Stimulated activated CD4-positive, alpha-beta T cell treated with anti-CD3 and anti-CD28 coated beads, Interleukin-12 subunit alpha, Interleukin-12 subunit beta, amount 100 ng/mL, for 48 hours (primary cell): ENCODE measurements at regions not wholly inside any gene's neighbourhood (a gene's known extent, or its start where the extent isn't known, plus 50 kb on each side); places are given as distances from the start of the nearest gene placed in this dataset.
"Not testable (repeated sequence)": the region's sequence is repeated elsewhere in the genome, so short reads cannot be mapped to it uniquely, and the experiment has no call there.

Experiments used
- DNase-seq, 3 donors: peaks; one replicate each; pipeline ENCODE4 v3.0.0-alpha.2; 2020; ENCODE audit warnings: low read depth in 2 of 3, low spot score in 1 of 3

DNA sequence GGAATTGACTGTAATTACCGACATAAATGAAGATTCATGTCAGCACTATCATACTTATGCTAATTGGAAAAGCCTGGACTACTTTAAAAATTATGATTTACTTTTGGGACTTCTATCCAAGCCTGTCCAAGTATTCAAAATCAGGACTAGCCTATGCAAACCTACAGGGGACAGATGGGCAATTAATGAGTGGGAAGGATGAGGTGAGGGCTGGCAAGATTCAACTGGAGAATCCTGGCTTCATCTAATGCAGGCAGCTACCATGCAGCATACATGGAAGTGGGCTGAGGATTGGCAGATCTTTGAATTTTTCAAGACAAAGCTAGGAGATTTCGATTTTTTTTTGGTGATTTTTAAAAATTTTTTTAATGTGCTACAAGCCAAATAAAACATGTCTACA lies 532.6 kb downstream of the CSNK1G3 start:
- DNase-seq = no peak

DNA sequence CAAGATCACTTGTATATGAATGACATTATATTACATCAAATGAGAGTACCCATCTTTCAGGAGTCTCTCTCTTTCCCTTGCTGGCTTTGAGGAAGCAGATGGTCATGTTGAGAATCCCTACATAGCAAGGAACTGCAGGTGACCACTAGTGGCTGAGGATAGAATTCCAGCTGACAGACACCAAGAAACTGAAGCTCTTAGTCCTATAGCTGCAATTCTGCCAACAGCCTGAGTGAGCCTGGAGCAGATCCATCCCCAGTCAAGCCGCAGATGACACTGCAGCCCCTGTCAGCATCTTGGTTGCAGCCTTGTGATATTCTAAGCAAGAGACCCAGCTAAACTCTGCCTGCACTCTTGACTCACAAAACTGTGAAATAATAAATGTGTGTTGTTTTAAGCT lies 531.5 kb downstream of the CSNK1G3 start:
- DNase-seq = no peak

DNA sequence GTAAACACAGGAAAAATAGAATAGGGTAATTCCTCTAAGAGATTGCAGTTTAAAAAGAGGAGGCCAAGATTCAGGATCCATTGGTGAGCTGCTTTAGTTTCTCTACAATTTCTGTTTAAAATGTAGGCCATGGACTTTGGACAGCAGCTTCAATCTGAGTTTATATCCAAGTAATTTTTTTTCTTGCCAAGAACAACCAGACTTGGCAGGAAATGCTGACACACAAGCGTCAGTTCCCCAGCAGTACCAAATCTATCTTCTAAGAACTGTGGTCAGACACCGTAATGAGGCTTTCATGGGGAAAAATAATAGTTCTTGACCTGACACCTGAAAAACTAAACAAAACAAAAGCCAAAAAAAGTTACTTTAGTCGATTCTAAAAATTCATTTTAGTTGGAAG lies 528.8 kb downstream of the CSNK1G3 start:
- DNase-seq = no peak

DNA sequence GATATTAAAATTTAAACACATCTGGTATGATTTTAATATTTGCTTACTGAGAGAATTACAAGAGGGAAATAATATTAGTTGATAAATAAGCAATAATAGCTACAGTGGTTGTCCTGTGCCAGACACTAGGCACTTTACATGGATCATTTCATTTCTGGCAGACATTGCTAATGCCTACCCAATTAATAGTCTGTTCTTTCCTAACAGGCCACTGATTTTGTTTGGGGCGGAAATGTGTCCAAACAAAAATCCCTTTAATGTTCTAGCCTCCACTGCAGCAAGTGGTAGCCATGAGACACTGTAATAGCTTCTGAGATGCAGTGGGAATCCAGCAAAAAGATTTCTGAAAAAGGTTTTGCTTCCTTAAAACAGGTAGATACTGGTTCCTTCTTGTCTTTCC lies 527.4 kb downstream of the CSNK1G3 start:
- no peak for DNase-seq

DNA sequence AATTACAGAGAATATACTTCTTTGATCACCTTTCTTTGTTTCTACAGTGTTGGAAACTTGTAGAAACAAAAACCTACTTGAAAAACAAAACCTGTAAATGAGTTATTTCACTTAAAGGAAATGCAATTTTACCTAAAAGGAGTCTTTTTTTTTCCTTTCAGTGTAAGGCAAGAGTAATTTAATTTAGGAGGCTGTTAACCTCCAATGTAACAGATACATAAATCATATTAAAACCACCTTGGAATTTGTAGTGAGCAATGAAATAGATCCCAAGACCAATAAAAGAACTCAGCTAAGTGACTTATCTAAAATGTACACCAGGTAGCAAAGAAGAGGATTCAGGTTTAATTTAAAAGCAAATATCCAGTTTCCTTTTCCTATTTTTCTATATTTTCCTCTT lies 524.8 kb downstream of the CSNK1G3 start:
- no peak for DNase-seq

DNA sequence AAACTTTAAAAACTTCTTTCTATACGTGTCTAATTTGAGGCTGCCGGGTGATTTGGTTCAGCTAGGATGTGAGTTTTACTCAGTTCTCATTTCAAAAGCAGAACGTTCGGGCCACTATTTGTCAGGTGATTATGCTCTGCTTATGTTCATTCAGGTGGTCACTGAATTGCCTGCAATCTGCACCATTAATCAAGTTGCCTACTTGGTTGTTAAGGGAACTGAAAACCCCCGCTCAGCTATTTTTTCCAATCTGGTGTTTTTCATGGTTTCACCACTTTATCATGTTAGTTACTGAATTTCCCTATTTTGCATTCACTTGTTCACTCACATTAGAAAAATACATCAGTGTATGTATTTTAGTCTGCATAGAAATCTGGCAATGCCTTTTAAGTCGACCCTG lies 523.0 kb downstream of the CSNK1G3 start:
- no peak for DNase-seq

DNA sequence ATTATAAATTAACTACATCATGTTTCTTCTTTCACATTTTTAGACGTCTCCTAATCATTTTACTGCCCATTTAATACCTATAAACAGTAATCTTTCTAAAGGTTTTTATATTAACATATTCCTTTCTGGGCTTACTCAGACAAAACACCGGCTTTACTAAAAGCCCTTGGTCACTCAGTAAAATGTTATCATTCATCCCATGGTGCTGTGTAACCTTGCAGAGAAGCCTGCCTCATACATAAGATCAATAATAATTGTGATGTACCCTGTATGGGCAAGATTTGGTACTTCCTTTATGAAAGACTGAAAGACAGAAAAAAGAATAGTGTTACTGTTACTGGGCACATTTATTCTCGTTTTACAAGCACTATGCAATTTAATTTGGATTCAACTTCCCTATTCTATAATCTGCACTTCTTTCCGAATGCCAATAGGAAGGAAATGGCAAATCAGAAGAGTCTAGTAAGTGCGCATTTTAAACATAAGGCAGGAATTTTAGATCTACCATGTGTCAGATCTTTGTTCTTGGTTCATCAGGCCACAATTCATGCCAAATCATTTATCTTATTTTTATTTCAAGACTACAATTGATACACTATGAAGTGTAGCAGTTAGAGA lies 522.2 kb downstream of the CSNK1G3 start:
- DNase-seq = no peak

DNA sequence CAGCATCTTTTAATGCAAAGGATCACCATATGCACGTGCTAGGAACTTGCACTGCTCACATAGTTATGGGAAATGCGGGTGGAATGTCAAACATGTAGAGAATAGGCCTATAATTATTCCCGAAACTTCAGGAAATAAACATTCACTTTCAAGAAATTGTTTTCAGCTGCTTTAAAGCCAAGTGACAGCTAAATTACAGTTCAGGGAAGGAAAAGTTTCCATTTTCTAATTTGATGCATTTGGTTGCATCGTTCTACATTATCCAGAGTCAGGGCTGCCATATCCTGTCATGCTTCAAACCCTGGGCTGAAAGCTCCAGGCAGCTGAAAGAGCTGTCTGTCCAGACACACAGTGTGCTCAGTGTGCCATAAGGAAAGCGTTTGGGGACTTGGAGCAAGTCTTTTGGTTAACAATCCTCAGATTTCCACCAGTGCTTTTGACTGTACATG lies 518.1 kb downstream of the CSNK1G3 start:
- no peak for DNase-seq

DNA sequence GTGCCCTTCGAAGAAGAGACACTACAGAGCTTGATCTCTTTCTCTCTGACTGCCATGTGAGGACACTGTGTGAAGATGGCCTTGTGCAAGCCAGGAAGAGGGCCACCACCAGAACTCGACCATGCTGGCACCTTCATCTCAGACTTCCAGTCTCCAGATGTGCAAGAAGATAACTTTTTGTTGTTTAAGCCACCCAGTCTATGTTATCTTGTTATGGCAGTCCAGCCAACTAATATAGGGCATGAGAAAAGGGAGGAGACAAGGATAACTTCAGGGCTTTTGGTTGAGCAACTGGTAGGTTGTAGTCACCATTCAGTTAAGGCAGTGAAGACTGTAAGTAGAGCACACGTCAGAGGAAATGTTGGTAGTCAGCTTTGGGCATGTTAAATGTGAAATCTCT lies 515.5 kb downstream of the CSNK1G3 start:
- DNase-seq = no peak

DNA sequence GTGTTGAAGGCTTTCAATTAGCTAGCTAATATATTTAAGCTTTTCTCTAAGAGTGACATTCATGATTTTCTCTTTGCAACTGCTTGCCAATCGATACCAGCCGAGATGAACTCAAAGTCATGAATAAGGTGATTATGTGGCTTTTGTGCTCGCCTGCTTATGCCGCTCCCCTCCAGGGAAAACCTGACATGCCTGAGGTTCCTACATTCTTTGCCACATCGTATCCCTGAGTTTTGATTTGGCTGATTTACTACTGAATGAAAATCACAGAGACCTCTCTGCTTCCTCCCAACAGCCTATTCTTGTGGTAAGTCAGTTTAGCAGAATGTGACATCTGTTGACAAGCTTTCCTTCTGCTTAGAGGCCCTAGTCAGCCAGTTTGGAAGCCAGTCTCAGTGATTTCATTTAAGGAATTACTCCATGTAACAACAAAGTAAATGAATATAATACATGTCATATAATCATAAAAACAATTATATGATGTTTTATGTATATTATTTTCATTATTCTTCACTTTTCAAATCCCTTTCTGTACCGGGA lies 513.4 kb downstream of the CSNK1G3 start:
- DNase-seq = no peak

DNA sequence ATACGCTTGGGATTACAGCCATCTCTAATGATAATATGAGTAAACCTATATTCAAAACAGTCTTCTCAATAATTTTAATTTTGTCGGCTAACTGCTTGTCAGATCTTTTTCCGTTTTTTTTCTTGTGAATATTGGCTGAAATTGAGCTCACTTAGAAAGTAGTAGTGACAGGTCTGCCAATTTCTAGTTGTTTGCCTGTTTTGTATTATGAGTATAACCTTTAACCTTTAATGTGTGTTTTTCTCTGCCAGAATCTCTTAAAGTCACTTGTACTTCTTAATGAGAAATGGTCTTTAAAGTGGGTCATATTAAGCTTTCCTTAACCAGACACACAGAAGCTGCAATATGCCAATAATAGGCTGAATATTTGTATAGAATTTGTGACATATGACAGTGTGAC lies 511.0 kb downstream of the CSNK1G3 start:
- DNase-seq = no peak

DNA sequence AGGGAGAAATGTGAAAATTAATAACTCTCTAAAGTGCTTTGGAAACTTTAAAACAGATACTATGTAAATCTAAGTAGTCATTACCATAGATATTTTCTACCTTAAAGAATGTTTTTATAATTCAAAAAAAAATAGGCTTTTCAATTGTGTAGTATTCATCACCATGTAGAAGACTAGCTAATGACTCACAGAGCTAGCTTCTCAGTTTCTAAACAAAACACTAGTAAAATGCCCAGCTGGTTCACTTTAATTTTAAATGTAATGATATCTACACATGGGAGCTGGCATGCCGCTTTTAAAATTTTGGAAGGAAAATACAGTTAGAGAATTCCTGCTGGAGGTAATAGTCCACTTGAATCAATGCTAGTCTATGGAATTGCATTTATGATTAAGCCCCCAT lies 509.8 kb downstream of the CSNK1G3 start:
- DNase-seq = no peak

DNA sequence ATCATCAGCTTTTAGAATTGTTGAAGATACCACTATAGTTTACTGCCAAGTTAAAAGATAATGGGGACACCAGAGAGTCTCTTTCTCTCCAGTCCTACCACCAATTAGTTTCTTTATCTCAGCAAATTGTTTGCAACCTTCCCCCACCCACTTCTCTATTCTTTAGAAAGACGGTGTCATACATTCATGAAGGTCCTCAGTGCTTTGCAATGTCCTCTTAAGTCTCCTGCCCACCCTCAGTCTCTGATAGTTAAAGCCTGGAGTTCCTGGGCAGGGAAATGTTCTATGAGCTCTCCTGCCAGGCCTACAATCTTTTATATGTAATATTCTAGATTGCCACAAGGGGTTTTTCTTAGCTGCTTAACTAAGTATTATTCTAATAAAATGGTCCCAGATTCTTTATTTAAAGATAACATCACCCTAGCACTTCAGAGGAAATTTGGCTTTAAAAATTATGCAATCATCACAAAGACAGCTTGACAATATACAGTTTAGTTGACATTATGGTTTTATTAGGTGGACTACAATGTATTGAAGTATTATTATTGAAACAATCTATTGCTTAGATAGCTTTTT lies 509.2 kb downstream of the CSNK1G3 start:
- no peak for DNase-seq

DNA sequence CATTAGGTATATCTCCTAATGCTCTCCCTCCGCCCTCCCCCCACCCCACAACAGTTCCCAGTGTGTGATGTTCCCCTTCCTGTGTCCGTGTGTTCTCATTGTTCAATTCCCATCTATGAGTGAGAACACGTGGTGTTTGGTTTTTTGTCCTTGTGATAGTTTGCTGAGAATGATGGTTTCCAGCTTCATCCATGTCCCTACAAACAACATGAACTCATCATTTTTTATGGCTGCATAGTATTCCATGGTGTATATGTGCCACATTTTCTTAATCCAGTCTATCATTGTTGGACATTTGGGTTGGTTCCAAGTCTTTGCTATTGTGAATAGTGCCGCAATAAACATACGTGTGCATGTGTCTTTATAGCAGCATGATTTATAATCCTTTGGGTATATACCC lies 505.3 kb downstream of the CSNK1G3 start:
- DNase-seq = not testable (repeated sequence)

DNA sequence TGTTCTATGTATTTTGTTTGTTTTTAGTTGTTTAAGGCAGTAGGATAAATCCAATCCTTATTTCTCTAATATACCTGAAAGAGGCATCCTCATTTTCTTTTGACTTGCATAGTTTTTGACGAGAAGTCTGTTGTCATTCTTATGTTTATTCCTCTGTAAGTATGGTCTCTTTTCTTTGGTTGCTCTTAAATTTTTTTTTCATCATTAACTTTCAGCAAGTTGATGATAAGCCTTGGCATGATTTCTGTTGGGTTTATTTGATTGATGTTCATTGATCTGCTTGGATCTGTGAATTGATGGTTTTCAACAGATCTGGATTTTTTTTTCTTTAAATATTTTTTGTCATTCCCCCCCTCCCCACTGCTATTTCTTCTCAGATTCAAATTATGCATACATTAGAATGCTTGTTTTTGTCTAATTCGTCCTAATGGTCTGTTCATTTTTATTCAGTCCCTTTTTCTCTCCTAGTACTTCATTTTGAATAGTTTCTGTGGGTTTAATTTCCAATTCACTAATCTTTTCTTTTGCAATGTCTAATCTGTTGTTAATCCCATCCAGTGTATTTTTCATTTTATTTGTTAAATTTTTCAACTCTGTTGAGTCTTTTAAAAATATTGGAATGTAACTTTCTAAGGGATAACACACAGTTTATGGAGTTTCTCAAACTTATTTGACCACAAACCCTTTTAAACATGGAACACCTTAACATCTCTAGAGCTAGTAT lies 495.9 kb downstream of the CSNK1G3 start:
- DNase-seq = no peak

DNA sequence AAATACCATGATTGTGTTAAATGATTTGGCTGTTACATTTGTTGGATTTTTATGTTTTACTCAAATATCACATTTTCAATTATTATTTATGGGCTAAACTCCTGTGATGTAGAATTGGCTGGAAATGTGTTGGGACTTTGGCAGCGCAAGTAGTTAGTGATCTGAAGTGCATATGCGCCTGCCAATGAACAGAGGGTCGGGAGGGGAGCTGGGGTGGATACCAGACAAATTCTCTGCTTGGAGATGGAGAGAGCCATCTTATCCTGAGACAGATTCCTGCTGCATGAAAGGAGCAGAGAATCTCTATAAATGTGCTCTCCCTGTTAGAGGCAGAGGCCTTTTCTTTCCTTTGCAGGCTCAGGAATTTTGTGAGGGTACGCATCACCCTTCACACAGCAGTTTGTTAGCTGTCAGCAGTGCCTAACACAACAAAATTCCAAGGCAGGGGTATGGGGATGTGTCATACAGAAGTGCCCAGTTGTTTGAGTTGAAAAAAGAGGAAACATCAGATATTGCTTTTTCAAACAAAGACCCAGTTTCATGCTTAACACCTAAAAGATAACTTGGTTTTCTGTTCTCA lies 489.1 kb downstream of the CSNK1G3 start:
- DNase-seq = no peak

DNA sequence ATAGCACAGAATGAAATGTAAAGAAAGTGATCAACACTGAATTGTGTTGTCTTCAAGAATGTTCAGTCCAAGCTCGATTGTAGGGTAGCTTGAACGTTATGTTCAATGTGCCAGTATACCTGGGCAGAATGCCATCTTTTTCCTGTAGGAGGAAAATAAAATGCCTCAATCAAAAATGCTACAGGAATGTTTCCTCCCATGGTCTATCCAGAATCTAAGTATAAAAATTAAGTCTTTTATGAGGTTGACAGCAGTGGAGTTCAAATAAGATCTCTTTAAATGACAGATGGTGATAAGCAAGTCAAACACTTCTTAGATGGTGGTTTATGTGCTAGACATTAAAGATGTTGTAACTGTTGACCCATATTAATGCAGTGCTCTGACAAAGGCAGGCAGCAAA lies 488.6 kb downstream of the CSNK1G3 start:
- DNase-seq = no peak

DNA sequence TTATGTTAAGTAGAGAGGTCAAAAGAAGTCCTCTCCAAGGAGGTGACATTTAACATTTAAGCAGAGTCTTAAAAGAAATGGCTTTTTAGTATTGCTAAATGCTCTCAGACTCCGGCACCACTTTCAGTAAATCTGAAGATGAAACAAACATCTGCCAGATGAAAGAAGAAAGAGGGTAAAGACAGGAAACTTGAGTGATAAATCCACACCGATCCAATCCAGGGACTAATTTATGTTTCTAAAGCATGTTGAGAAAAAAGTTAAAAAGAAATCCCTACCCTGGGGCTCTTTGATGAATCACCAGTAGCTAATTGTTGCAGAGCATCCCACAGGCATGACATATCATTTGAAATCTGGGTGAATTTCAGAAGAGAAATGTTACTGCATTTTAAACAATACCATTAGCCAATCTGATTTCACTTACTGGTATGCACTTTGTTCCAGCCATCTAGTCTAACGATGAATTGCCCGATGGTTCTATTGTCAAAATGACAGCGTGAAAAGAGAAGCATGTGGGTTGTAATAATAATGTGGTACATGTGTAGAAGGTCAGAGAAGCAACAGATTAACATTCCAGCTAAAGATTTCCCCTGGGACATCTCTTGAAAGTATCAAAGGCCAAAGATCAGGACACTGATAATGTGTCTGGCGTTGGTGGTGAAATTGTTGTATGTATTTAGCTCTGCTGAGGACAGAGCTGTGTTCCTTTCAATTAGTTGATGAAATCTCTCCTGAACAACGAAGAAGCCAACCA lies 485.7 kb downstream of the CSNK1G3 start:
- DNase-seq = no peak

DNA sequence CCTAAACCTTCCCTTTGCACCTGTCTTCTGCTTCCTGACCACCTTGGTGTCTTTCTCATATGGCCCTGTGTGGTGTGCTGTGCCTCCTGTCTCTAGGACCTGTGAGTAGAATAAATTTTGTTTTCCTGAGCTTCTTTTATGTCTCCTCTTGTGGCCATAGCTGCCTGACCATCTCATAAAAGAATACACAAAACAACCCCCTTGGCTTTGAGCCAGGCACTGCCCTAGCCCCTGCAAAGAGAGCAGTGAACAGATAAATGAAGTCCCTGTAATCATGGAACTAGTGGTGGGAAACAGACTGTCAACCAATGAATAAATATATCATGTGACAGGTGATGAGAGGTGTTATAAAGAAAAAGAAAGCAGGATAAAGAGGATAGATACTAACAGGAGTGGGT lies 485.1 kb downstream of the CSNK1G3 start:
- no peak for DNase-seq

DNA sequence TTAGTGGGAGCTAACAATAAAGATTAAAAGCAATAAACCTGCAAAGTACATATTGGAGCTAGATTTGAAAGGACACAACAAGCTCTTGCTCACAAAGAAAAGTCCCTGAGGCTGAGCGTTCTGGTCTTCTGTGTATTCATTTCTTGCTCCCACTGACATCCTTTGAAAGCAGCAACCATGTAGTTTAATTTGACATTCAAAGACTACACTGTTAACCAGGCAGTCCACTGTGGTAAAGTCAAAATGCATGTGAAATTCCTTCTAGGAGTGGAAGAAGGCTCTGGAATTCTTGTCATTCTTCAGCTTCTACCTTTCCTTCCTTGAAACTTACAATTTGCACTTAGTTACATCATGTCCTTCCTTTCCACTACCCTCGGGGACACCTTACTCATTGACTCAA lies 480.7 kb downstream of the CSNK1G3 start:
- DNase-seq = no peak

DNA sequence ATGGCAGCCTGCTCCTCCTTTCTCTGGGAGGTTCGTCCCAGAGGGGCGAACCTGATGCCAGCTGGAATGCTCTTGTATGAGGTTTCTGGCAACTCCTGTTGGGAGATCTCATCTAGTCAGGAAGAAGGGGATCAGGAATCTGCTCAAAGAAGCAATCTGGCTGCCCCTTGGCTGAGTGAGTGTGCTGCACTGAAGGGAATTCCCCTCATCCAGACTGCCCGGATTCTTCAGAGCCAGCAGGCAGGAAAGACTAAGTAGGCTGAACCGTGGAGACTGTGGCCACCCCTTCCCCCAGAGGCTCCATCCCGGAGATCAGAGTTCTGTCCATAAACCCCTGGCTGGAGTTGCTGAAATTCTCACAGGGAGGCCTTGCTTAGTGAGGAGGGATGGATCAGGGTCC lies 476.0 kb downstream of the CSNK1G3 start:
- DNase-seq = no peak
